ENCODE measurements at regions not wholly inside any gene's neighbourhood (a gene's known extent, or its start where the extent isn't known, plus 50 kb on each side); places are given as distances from the start of the nearest gene placed in this dataset.

- Histone ChIP-seq H3K4me3 (no peak overlapping the region), H3K27ac (no peak overlapping the region)
- no peak for DNase-seq (ENCODE audit: low spot score)
- no peak for TF ChIP-seq CTCF (IDR thresholded peaks at IDR 0.05)
These were observed 1331.1 kb downstream of the ADGRL3 start for GRCh38 chr4:62531264-62531663.

- Histone ChIP-seq H3K27ac (no peak overlapping the region), H3K4me3 (no peak overlapping the region)
- DNase-seq (ENCODE audit: low spot score) = no peak
- no peak for TF ChIP-seq CTCF (IDR thresholded peaks at IDR 0.05)
These were observed 1328.7 kb downstream of the ADGRL3 start for GRCh38 chr4:62528874-62529273.

DNA sequence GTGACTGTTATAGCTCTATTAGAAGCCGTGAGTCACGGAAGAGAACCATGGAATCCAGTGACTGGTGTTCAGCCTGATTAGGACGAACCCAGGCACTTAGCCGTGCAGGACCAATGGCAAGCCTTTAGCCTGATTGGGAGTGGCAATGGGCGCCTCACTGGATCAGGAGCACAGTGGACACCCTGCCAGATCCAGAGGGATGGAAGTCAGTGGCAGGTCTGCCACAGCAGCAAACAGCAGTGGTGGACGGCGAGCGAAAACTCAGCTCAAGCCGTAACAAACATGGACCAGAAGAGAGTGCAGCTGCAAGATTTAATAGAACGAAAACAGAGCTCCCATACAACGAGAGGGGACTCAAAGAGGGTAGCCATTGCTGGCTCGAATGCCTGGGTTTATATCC is 1326.5 kb downstream of the ADGRL3 start:
- Histone ChIP-seq H3K4me3 (no peak overlapping the region), H3K27ac (no peak overlapping the region)
- no peak for DNase-seq (ENCODE audit: low spot score)
- no peak for TF ChIP-seq CTCF (IDR thresholded peaks at IDR 0.05)

DNA sequence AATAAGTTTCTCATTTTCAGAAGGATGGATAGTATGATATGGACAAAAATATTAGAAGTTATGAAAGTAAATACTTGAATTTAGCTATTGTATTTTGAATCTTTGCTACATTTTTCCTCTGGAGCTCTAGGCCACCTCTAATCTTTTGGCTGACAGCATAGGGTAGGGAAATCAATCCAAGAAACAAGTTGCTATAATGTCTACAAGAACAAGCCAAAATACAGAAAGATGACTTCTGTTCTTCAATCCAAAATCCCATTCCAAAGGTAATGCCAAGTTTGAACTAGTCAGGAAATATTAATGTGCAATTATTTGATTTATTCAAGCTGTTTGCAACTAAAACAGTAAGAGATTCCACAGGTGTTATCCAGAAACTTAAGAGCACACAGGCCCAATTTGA is 1323.1 kb downstream of the ADGRL3 start:
- no peak overlapping the region for H3K27ac ChIP-seq
- no peak for DNase-seq (ENCODE audit: low spot score)
- no peak overlapping the region for H3K4me3 ChIP-seq
- TF ChIP-seq CTCF (IDR thresholded peaks at IDR 0.05) = no peak

DNA sequence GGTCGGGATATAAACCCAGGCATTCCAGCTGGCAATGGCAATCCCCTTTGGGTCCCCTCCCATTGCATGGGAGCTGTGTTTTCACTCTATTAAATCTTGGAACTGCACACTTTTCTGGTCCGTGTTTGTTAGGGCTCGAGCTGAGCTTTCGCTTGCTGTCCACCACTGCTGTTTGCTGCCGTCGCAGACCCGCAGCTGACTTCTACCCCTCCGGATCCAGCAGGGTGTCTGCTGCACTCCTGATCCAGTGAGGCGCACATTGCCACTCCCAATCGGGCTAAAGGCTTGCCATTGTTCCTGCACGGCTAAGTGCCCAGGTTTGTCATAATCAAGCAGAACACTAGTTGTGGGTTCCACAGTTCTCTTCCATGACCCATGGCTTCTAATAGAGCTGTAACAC is 1322.1 kb downstream of the ADGRL3 start:
- Histone ChIP-seq H3K4me3 (no peak overlapping the region), H3K27ac (no peak overlapping the region)
- DNase-seq (ENCODE audit: low spot score) = no peak
- no peak for TF ChIP-seq CTCF (IDR thresholded peaks at IDR 0.05)

- no peak overlapping the region for H3K27ac ChIP-seq
- TF ChIP-seq CTCF (IDR thresholded peaks at IDR 0.05) = no peak
- no peak for DNase-seq (ENCODE audit: low spot score)
- no peak overlapping the region for H3K4me3 ChIP-seq
These were observed 1317.6 kb downstream of the ADGRL3 start for GRCh38 chr4:62517716-62518115.

GRCh38 chr4:62513306-62513705 is 1313.2 kb downstream of the ADGRL3 start:
- DNase-seq (ENCODE audit: low spot score) = no peak
- TF ChIP-seq CTCF (IDR thresholded peaks at IDR 0.05) = no peak
- H3K27ac ChIP-seq = no peak overlapping the region
- H3K4me3 ChIP-seq = no peak overlapping the region
